H1 (cell line): ENCODE measurements at regions not wholly inside any gene's neighbourhood (a gene's known extent, or its start where the extent isn't known, plus 50 kb on each side); places are given as distances from the start of the nearest gene placed in this dataset.

Experiments used
- CEBPB ChIP-seq: IDR thresholded peaks from 2 replicates; pipeline ENCODE4 v1.6.1; 2012; ENCODE audit warnings: low read depth, low read length
- CREB1 ChIP-seq: IDR thresholded peaks from 2 replicates; pipeline ENCODE4 v1.6.1; 2012; ENCODE audit warnings: inconsistent platforms
- SIRT6 ChIP-seq: IDR thresholded peaks from one replicate; pipeline ENCODE4 v1.7.1; 2012; ENCODE audit warnings: low read length, inconsistent platforms
- SP1 ChIP-seq: IDR thresholded peaks from 2 replicates; pipeline ENCODE4 v1.6.1; 2011; ENCODE audit warnings: low read depth, low read length
- SP2 ChIP-seq: IDR thresholded peaks from 2 replicates; pipeline ENCODE4 v1.6.1; 2012; ENCODE audit warnings: mild to moderate bottlenecking, low read length, inconsistent platforms

- TF ChIP-seq CREB1 (no peak), SIRT6 (no peak), CEBPB (no peak), SP2 (no peak), SP1 (no peak)
Measured at GRCh38 chr5:67317603-67318002, 121.0 kb upstream of the CD180 start (continued).
